DND-41 (cell line): ENCODE measurements at regions not wholly inside any gene's neighbourhood (a gene's known extent, or its start where the extent isn't known, plus 50 kb on each side); places are given as distances from the start of the nearest gene placed in this dataset.

Source experiments
- ATAC-seq: fragments of 200-7000 bp; cut with Tn5 transposase; 3 replicates; pipeline ENCODE4 v1.9.1; 2021; ENCODE audit warnings: low read depth; ENCODE audit not compliant: insufficient read depth
- DNase-seq: peaks from one replicate; pipeline ENCODE4 v3.0.0-alpha.2; 2020
- H2AFZ ChIP-seq: 2 replicates; pipeline ENCODE4 v1.6.0; 2012; ENCODE audit warnings: low read depth, low read length
- H3K27ac ChIP-seq: 2 replicates; pipeline ENCODE4 v1.5.1; 2012; ENCODE audit warnings: low read length, inconsistent platforms
- H3K27me3 ChIP-seq: fragments of 200-600 bp; sonication (generic); 2 replicates; pipeline ENCODE4 v1.6.0; 2012; ENCODE audit warnings: low read length, mild to moderate bottlenecking, inconsistent platforms; ENCODE audit not compliant: insufficient read depth, poor library complexity
- H3K36me3 ChIP-seq: 2 replicates; pipeline ENCODE4 v1.5.1; 2012; ENCODE audit warnings: low read length, inconsistent platforms; ENCODE audit not compliant: insufficient read depth
- H3K4me1 ChIP-seq: 2 replicates; pipeline ENCODE4 v1.5.1; 2012; ENCODE audit warnings: mild to moderate bottlenecking, low read length; ENCODE audit not compliant: insufficient read depth
- H3K4me2 ChIP-seq: 2 replicates; pipeline ENCODE4 v1.6.0; 2012; ENCODE audit warnings: mild to moderate bottlenecking, moderate library complexity, low read length, inconsistent platforms; ENCODE audit not compliant: insufficient read depth
- H3K4me3 ChIP-seq, 2 experiments: fragments of 200-600 bp in 1 of 2; shearing (Covaris generic) in 1 of 2; 2 replicates each; pipeline ENCODE4 v1.5.1; 2012 to 2016; ENCODE audit warnings: inconsistent platforms in 2 of 2, low read length in 2 of 2, mild to moderate bottlenecking in 2 of 2, low read depth in 1 of 2, moderate library complexity in 1 of 2
- H3K79me2 ChIP-seq: 2 replicates; pipeline ENCODE4 v1.6.0; 2012; ENCODE audit warnings: low read length, inconsistent platforms; ENCODE audit not compliant: insufficient read depth
- H3K9ac ChIP-seq: 2 replicates; pipeline ENCODE4 v1.6.0; 2012; ENCODE audit warnings: low read depth, mild to moderate bottlenecking, inconsistent platforms, low read length, moderate library complexity
- H3K9me3 ChIP-seq: 2 replicates; pipeline ENCODE4 v1.5.1; 2012; ENCODE audit warnings: low read length, moderate library complexity, mild to moderate bottlenecking, inconsistent platforms; ENCODE audit not compliant: insufficient read depth, severe bottlenecking
- H4K20me1 ChIP-seq: 2 replicates; pipeline ENCODE4 v1.6.0; 2012; ENCODE audit warnings: low read length; ENCODE audit not compliant: insufficient read depth
- CTCF ChIP-seq: IDR thresholded peaks from 2 replicates; pipeline ENCODE4 v1.5.1; 2012; ENCODE audit warnings: borderline replicate concordance, low read length, moderate library complexity, mild to moderate bottlenecking; ENCODE audit not compliant: poor library complexity, severe bottlenecking; ENCODE audit errors: extremely low read depth
- EZH2 ChIP-seq: IDR thresholded peaks from 3 replicates; pipeline ENCODE4 v1.6.1; 2012; ENCODE audit warnings: borderline replicate concordance, low read depth, mild to moderate bottlenecking, moderate library complexity, low read length, inconsistent platforms; ENCODE audit not compliant: severe bottlenecking

GRCh38 chr12:4046495-4046840, 173.3 kb upstream of the PARP11 start:
- H3K9ac ChIP-seq = no peak overlapping the region
- H2AFZ ChIP-seq = no peak overlapping the region
- H3K27me3 ChIP-seq = peaks cover 36% of the 10 kb centered on the region
- TF ChIP-seq CTCF (no peak), EZH2 (no peak)
- H3K9me3 ChIP-seq = no peaks in the 10 kb centered on the region
- H3K79me2 ChIP-seq = no peaks in the 10 kb centered on the region
- no peak overlapping the region for H3K27ac ChIP-seq
- ATAC-seq (no peak), DNase-seq (no peak)
- no peak overlapping the region for H3K4me3 ChIP-seq
- no peak overlapping the region for H3K4me2 ChIP-seq
- no peaks in the 10 kb centered on the region for H4K20me1 ChIP-seq
- H3K36me3 ChIP-seq = no peaks in the 10 kb centered on the region
- H3K4me1 ChIP-seq = no peaks in the 10 kb centered on the region

- no peak overlapping the region for H3K9ac ChIP-seq
- no peak for TF ChIP-seq CTCF
- TF ChIP-seq EZH2 = no peak
- no peak overlapping the region for H3K27ac ChIP-seq
- no peak overlapping the region for H2AFZ ChIP-seq
- no peak for DNase-seq
- ATAC-seq = no peak
- H3K4me1 ChIP-seq = no peaks in the 10 kb centered on the region
- no peak overlapping the region for H3K4me2 ChIP-seq
- no peaks in the 10 kb centered on the region for H4K20me1 ChIP-seq
- H3K36me3 ChIP-seq = no peaks in the 10 kb centered on the region
- H3K4me3 ChIP-seq = no peak overlapping the region
- H3K27me3 ChIP-seq = peaks cover 40% of the 10 kb centered on the region
- no peaks in the 10 kb centered on the region for H3K79me2 ChIP-seq
- no peaks in the 10 kb centered on the region for H3K9me3 ChIP-seq
Observed at GRCh38 chr12:4045786-4046494, 172.7 kb upstream of the PARP11 start.

- no peak for DNase-seq
- no peaks in the 10 kb centered on the region for H3K4me1 ChIP-seq
- peaks cover 42% of the 10 kb centered on the region for H3K27me3 ChIP-seq
Observed at GRCh38 chr12:4044736-4045730, 171.8 kb upstream of the PARP11 start.

More at GRCh38 chr12:4044736-4045730, 171.8 kb upstream of the PARP11 start:
- Histone ChIP-seq H3K27ac (no peak overlapping the region), H2AFZ (no peak overlapping the region), H3K4me3 (no peak overlapping the region), H3K36me3 (no peaks in the 10 kb centered on the region), H3K79me2 (no peaks in the 10 kb centered on the region), H3K9ac (no peak overlapping the region), H3K4me2 (no peak overlapping the region), H3K9me3 (no peaks in the 10 kb centered on the region), H4K20me1 (no peaks in the 10 kb centered on the region)
- ATAC-seq = no peak
- TF ChIP-seq CTCF (no peak), EZH2 (no peak)
